Epithelial cell of proximal tubule (primary cell): ENCODE measurements at regions not wholly inside any gene's neighbourhood (a gene's known extent, or its start where the extent isn't known, plus 50 kb on each side); places are given as distances from the start of the nearest gene placed in this dataset.

Experiments used
- DNase-seq: peaks from one replicate; pipeline ENCODE4 v3.0.0-alpha.2; 2011; ENCODE audit warnings: low read depth
- H3K4me3 ChIP-seq: 2 replicates; pipeline ENCODE4 v1.5.1; 2011; ENCODE audit warnings: low read depth, mild to moderate bottlenecking, low read length
- TF ChIP-seq, protein P1 (sequence below): conservative IDR thresholded peaks from 2 replicates; pipeline ENCODE4 v1.5.1; 2012; ENCODE audit warnings: low read depth, mild to moderate bottlenecking, low read length

DNA sequence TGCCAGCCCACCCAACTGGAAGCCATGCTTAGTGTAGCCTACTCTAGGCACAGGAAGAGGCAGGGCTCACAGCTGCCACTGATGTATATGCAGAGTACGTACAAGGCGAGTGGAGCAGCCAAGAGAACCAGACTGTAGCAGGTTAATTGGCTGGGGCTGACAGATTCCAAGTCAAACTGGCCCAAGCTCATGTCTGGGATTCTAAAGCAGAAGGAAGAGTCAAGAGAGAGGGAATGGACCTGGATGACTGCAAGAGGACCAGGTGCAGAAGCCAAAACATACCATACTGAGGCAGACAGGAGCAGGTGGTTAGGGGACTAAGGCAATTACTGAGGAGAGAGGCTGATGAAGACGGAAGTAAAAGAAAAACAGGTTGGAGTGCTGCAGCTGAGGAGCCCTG is 51.3 kb upstream of the LRRN2 start:
- TF ChIP-seq, protein P1, sequence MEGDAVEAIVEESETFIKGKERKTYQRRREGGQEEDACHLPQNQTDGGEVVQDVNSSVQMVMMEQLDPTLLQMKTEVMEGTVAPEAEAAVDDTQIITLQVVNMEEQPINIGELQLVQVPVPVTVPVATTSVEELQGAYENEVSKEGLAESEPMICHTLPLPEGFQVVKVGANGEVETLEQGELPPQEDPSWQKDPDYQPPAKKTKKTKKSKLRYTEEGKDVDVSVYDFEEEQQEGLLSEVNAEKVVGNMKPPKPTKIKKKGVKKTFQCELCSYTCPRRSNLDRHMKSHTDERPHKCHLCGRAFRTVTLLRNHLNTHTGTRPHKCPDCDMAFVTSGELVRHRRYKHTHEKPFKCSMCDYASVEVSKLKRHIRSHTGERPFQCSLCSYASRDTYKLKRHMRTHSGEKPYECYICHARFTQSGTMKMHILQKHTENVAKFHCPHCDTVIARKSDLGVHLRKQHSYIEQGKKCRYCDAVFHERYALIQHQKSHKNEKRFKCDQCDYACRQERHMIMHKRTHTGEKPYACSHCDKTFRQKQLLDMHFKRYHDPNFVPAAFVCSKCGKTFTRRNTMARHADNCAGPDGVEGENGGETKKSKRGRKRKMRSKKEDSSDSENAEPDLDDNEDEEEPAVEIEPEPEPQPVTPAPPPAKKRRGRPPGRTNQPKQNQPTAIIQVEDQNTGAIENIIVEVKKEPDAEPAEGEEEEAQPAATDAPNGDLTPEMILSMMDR: no peak
- DNase-seq: no peak
- H3K4me3 ChIP-seq: no peak overlapping the region

DNA sequence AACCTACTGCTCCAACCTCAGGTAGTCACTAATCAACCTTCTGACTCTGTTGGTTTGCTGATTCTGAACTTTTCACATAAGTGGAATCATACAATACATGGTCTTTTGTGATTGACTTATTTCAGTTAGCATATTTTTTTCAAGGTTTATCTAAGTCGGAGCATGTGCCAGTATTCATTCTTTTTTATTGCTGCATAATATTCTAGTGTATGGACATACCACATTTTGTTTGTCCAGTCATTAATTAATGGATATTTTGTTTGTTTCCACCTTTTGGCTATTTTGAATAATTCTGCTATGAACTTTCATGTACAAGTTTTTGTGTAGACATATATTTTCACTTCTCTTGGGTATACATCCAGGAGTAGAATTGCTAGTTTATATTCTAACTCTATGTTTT is 53.0 kb upstream of the LRRN2 start:
- no peak for DNase-seq
- no peak overlapping the region for H3K4me3 ChIP-seq
- TF ChIP-seq, protein P1: no peak

DNA sequence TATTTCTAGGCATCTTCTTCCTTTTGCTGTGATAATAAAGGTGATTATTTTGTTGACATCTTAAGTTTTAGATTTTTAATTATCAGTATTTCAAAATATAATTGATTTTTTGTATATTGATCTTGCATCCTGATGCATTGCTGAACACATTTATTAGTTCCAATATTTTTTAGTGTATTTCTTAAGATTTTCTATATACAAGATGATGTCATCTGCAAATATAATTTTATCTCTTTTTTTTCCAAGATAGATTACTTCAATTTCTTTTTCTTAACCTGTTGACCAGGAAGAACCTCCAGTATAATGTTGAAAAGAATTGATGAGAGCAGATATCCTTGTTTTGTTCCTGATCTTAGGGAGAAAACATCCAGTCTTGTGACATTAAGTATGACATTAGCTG is 54.8 kb upstream of the LRRN2 start:
- TF ChIP-seq, protein P1: no peak

DNA sequence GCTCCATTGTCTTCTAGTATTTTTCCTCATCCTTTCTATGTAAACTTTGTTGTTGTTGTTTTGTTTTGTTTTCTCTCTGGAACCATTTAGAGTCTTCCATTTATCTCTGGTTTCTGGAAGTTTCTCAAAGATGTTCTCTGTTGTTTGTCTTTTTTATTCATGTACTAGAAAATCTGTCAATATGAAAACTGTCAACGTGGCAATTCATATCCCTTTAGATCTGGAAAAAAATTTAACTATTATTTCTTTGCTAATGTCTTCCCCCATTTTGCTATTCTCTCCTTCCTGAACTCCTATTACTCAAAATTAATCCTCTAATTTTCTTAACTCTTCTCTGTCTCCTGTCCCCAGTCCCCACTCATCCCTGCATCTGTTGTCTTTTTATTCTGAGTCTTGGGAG is 55.9 kb upstream of the LRRN2 start:
- TF ChIP-seq, protein P1: no peak
- no peak overlapping the region for H3K4me3 ChIP-seq
- DNase-seq: no peak

More for the DNA sequence above, 54.8 kb upstream of the LRRN2 start:
- no peak for DNase-seq
- no peak overlapping the region for H3K4me3 ChIP-seq

DNA sequence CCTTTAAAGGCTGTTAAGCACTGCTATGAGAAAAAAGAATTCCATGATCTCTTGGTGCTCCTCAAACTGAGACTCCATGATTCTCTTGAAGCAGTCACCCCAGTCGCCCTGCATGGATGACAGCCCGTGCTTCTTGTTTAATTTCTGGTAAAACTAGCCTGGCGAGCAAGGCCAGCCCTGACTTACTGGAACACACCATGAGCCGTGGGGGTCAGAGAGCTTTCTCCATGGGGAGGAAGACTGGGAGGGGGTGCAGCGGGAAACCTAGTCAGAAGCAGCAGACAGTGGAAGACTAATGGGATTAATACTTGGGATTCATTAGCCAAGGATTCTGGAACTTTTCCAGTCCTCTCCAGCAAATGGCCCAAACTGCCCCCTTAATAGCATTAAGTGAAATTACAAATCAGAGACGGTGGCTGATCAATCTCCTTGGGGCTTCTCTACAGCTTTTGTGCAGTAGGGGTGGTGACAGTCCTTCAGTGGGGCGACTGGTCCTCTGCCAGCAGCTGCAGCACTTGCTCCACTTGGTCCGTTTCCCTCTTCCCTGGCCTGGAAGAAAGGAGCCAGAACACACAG is 57.2 kb upstream of the LRRN2 start:
- H3K4me3 ChIP-seq: no peak overlapping the region
- TF ChIP-seq, protein P1: no peak
- no peak for DNase-seq

DNA sequence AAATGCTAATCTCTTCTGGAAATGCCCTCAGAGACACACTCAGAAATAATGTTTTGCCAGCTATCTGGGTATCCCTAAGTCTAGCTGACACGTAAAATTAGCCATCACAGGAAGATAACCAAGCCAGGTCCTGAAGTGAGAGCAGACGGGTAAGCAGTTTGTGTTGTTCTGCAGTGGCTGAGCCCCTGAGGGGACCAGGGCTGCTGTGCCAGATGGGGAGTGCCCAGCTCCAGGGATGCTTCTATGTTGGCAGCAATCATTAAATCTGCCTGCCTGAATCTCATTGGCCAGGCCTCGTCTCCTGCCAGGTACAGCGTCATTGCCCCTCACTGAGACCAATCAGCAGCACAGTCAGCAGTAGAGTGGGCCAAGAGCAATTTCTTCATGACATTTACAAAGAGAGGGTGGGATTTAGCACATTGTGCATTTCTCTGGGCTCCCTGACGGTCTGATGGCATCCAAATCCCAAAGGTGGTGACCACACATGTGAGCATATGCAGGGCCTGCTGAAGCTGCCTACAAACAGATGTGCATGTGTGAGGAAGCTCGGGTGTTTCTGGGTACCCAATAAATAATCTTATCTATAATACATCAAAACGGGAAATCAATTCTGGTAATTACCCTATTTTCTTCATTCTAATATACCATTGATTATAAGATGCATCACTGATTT is 58.7 kb upstream of the LRRN2 start:
- no peak for DNase-seq
- no peak overlapping the region for H3K4me3 ChIP-seq
- TF ChIP-seq, protein P1: no peak
